GM23338 (cell line): ENCODE measurements at regions not wholly inside any gene's neighbourhood (a gene's known extent, or its start where the extent isn't known, plus 50 kb on each side); places are given as distances from the start of the nearest gene placed in this dataset.

Experiments used
- ATAC-seq: fragments of 200-7000 bp; cut with Tn5 transposase; 3 replicates; pipeline ENCODE4 v1.9.1; 2020
- DNase-seq: peaks from one replicate; pipeline ENCODE4 v3.0.0-alpha.2; 2015; ENCODE audit warnings: low spot score
- H2AFZ ChIP-seq: fragments of 200-600 bp; sonication (generic); 2 replicates; pipeline ENCODE4 v1.8.0; 2016; ENCODE audit warnings: antibody characterized with exemption, mild to moderate bottlenecking, moderate library complexity
- H3F3A ChIP-seq: fragments of 200-600 bp; sonication (generic); replicated peaks from 2 replicates; pipeline ENCODE4 v1.8.0; 2017; ENCODE audit warnings: antibody characterized with exemption, mixed run types, low read depth
- H3K27ac ChIP-seq: fragments of 200-600 bp; sonication (generic); 2 replicates; pipeline ENCODE4 v1.6.1; 2016; ENCODE audit warnings: low read depth
- H3K27me3 ChIP-seq: fragments of 200-600 bp; sonication (generic); 2 replicates; pipeline ENCODE4 v1.8.0; 2016; ENCODE audit warnings: mild to moderate bottlenecking, mixed run types, moderate library complexity; ENCODE audit not compliant: insufficient read depth
- H3K36me3 ChIP-seq: fragments of 200-600 bp; sonication (generic); 2 replicates; pipeline ENCODE4 v1.8.0; 2016; ENCODE audit warnings: mild to moderate bottlenecking; ENCODE audit not compliant: insufficient read depth
- H3K4me1 ChIP-seq: fragments of 200-600 bp; sonication (generic); 2 replicates; pipeline ENCODE4 v1.8.0; 2016; ENCODE audit warnings: mild to moderate bottlenecking, moderate library complexity; ENCODE audit not compliant: insufficient read depth
- H3K4me2 ChIP-seq: fragments of 200-600 bp; sonication (generic); 2 replicates; pipeline ENCODE4 v1.7.1; 2017; ENCODE audit warnings: mixed run types
- H3K4me3 ChIP-seq: fragments of 200-600 bp; sonication (generic); 2 replicates; pipeline ENCODE4 v1.6.1; 2016; ENCODE audit warnings: mixed run types
- H3K79me2 ChIP-seq: fragments of 200-600 bp; sonication (generic); replicated peaks from 2 replicates; pipeline ENCODE4 v1.8.0; 2017; ENCODE audit warnings: mild to moderate bottlenecking; ENCODE audit not compliant: insufficient read depth
- H3K9me2 ChIP-seq: fragments of 200-600 bp; sonication (generic); 2 replicates; pipeline ENCODE4 v1.8.0; 2017; ENCODE audit not compliant: insufficient read depth
- H4K20me1 ChIP-seq: fragments of 200-600 bp; sonication (generic); replicated peaks from 2 replicates; pipeline ENCODE4 v1.8.0; 2017; ENCODE audit warnings: mild to moderate bottlenecking; ENCODE audit not compliant: insufficient read depth
- H3K27ac Mint-ChIP-seq: 2 replicates; pipeline ENCODE4 v1.8.0; 2020; ENCODE audit warnings: inconsistent platforms, mild to moderate bottlenecking, moderate library complexity, mixed read lengths
- H3K27me3 Mint-ChIP-seq: 3 replicates; pipeline ENCODE4 v1.8.0; 2022; ENCODE audit warnings: low read depth, mild to moderate bottlenecking, moderate library complexity, mixed read lengths, inconsistent platforms; ENCODE audit not compliant: insufficient read depth, poor library complexity
- H3K36me3 Mint-ChIP-seq: 3 replicates; pipeline ENCODE4 v1.8.0; 2021; ENCODE audit warnings: low read depth, mild to moderate bottlenecking, inconsistent platforms, moderate library complexity, mixed read lengths
- H3K4me1 Mint-ChIP-seq: 3 replicates; pipeline ENCODE4 v1.8.0; 2020; ENCODE audit warnings: mild to moderate bottlenecking, inconsistent platforms, mixed read lengths
- H3K4me3 Mint-ChIP-seq: 3 replicates; pipeline ENCODE4 v1.8.0; 2021; ENCODE audit warnings: moderate library complexity, mild to moderate bottlenecking, inconsistent platforms, mixed read lengths
- H3K9me3 Mint-ChIP-seq: 3 replicates; pipeline ENCODE4 v1.8.0; 2020; ENCODE audit warnings: moderate library complexity, mild to moderate bottlenecking, inconsistent platforms, mixed read lengths
- CREB1 ChIP-seq: fragments of 250-450 bp; sonication (Bioruptor Pico); IDR thresholded peaks from 2 replicates; pipeline ENCODE4 v1.5.0; 2020; ENCODE audit warnings: low read depth, mild to moderate bottlenecking, moderate library complexity
- EZH2 ChIP-seq: fragments of 200-600 bp; sonication (generic); IDR thresholded peaks from one replicate; pipeline ENCODE4 v1.8.0; 2017; ENCODE audit warnings: antibody characterized with exemption, mild to moderate bottlenecking, low read depth; ENCODE audit not compliant: unreplicated experiment
- EZH2phosphoT487 ChIP-seq: fragments of 200-600 bp; sonication (generic); IDR thresholded peaks from one replicate; pipeline ENCODE4 v1.8.1; 2018; ENCODE audit warnings: antibody characterized with exemption; ENCODE audit not compliant: unreplicated experiment
- JUNB ChIP-seq: IDR thresholded peaks from one replicate; pipeline ENCODE4 v1.6.1; 2016; ENCODE audit warnings: antibody characterized with exemption; ENCODE audit not compliant: unreplicated experiment
- NANOG ChIP-seq: IDR thresholded peaks from 2 replicates; pipeline ENCODE4 v1.6.1; 2016; ENCODE audit warnings: antibody characterized with exemption, borderline replicate concordance
- POLR2AphosphoS5 ChIP-seq: IDR thresholded peaks from 2 replicates; pipeline ENCODE4 v1.6.1; 2016; ENCODE audit warnings: antibody characterized with exemption, low read depth
- STAT1 ChIP-seq: IDR thresholded peaks from one replicate; pipeline ENCODE4 v1.6.1; 2016; ENCODE audit warnings: antibody characterized with exemption; ENCODE audit not compliant: unreplicated experiment
- ZNF114 ChIP-seq: fragments of 250-450 bp; sonication (Bioruptor Pico); IDR thresholded peaks from 2 replicates; pipeline ENCODE4 v1.5.0; 2020; ENCODE audit warnings: mild to moderate bottlenecking, moderate library complexity
- ZNF331 ChIP-seq: fragments of 250-450 bp; sonication (Bioruptor Pico); IDR thresholded peaks from 2 replicates; pipeline ENCODE4 v1.5.0; 2020; ENCODE audit warnings: low read depth, mild to moderate bottlenecking, moderate library complexity
- TF ChIP-seq, protein P1 (sequence below): IDR thresholded peaks from one replicate; pipeline ENCODE4 v1.6.1; 2018; ENCODE audit warnings: antibody characterized with exemption; ENCODE audit not compliant: unreplicated experiment
- TF ChIP-seq, protein P2 (sequence below): IDR thresholded peaks from 2 replicates; pipeline ENCODE4 v1.6.1; 2016; ENCODE audit warnings: antibody characterized with exemption
- TF ChIP-seq, protein P3 (sequence below), 2 experiments: fragments of 200-600 bp in 1 of 2; sonication (generic) in 1 of 2; conservative IDR thresholded peaks; 2 replicates each; pipeline versions ENCODE4 v1.5.1 to v1.6.1; 2016 to 2017; ENCODE audit warnings: antibody characterized with exemption in 2 of 2, low read depth in 2 of 2, mild to moderate bottlenecking in 2 of 2, moderate library complexity in 1 of 2
- TF ChIP-seq, protein P4 (sequence below): fragments of 250-450 bp; sonication (Bioruptor Pico); IDR thresholded peaks from 2 replicates; pipeline ENCODE4 v1.5.0; 2020; ENCODE audit warnings: mild to moderate bottlenecking, moderate library complexity

DNA sequence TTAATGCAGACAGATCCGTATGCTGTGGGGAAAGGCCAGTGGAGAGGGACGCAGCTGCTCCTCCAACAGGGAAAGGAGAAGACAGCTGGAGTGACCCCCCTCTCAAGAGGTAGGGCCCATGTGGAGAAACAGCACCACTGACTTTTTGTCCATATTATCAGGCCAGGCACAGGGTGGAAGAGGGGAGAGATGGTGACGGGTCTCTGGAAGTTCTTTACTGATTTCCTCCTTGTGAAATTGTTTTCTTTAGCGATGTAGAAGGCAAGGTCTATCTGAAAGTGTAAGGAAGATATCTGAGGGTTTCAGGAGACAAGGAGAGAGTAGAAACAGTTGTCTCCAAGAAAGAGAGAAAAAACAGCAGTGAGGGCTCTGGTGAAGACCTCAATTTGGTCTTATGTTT is 338.8 kb downstream of the VPS13C start:
- Histone ChIP-seq H3K4me1 (peaks cover 8% of the 10 kb centered on the region; the same call in 1 of the 2 replicates), H2AFZ (no peak overlapping the region), H3K36me3 (no peaks in the 10 kb centered on the region), H3K27ac (no peak overlapping the region), H3K27me3 (peaks cover 19% of the 10 kb centered on the region), H3F3A (no peaks in the 10 kb centered on the region), H4K20me1 (no peaks in the 10 kb centered on the region), H3K79me2 (no peaks in the 10 kb centered on the region), H3K4me3 (no peak overlapping the region), H3K4me2 (no peak overlapping the region), H3K9me2 (no peaks in the 10 kb centered on the region)
- Mint-ChIP-seq H3K27me3 (peaks cover 3% of the 10 kb centered on the region), H3K27ac (no peak overlapping the region), H3K4me1 (peaks cover 13% of the 10 kb centered on the region), H3K9me3 (no peaks in the 10 kb centered on the region), H3K4me3 (no peak overlapping the region), H3K36me3 (no peaks in the 10 kb centered on the region)
- no peak for DNase-seq
- no peak for ATAC-seq
- TF ChIP-seq, protein P1, sequence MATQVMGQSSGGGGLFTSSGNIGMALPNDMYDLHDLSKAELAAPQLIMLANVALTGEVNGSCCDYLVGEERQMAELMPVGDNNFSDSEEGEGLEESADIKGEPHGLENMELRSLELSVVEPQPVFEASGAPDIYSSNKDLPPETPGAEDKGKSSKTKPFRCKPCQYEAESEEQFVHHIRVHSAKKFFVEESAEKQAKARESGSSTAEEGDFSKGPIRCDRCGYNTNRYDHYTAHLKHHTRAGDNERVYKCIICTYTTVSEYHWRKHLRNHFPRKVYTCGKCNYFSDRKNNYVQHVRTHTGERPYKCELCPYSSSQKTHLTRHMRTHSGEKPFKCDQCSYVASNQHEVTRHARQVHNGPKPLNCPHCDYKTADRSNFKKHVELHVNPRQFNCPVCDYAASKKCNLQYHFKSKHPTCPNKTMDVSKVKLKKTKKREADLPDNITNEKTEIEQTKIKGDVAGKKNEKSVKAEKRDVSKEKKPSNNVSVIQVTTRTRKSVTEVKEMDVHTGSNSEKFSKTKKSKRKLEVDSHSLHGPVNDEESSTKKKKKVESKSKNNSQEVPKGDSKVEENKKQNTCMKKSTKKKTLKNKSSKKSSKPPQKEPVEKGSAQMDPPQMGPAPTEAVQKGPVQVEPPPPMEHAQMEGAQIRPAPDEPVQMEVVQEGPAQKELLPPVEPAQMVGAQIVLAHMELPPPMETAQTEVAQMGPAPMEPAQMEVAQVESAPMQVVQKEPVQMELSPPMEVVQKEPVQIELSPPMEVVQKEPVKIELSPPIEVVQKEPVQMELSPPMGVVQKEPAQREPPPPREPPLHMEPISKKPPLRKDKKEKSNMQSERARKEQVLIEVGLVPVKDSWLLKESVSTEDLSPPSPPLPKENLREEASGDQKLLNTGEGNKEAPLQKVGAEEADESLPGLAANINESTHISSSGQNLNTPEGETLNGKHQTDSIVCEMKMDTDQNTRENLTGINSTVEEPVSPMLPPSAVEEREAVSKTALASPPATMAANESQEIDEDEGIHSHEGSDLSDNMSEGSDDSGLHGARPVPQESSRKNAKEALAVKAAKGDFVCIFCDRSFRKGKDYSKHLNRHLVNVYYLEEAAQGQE = no peak
- TF ChIP-seq CREB1 (no peak), STAT1 (no peak), EZH2phosphoT487 (no peak), EZH2 (no peak), POLR2AphosphoS5 (no peak), ZNF114 (no peak), ZNF331 (CRISPR knock-in tag) (no peak), NANOG (no peak), JUNB (no peak)
- TF ChIP-seq, protein P2, sequence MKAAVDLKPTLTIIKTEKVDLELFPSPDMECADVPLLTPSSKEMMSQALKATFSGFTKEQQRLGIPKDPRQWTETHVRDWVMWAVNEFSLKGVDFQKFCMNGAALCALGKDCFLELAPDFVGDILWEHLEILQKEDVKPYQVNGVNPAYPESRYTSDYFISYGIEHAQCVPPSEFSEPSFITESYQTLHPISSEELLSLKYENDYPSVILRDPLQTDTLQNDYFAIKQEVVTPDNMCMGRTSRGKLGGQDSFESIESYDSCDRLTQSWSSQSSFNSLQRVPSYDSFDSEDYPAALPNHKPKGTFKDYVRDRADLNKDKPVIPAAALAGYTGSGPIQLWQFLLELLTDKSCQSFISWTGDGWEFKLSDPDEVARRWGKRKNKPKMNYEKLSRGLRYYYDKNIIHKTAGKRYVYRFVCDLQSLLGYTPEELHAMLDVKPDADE = no peak
- TF ChIP-seq, protein P3, sequence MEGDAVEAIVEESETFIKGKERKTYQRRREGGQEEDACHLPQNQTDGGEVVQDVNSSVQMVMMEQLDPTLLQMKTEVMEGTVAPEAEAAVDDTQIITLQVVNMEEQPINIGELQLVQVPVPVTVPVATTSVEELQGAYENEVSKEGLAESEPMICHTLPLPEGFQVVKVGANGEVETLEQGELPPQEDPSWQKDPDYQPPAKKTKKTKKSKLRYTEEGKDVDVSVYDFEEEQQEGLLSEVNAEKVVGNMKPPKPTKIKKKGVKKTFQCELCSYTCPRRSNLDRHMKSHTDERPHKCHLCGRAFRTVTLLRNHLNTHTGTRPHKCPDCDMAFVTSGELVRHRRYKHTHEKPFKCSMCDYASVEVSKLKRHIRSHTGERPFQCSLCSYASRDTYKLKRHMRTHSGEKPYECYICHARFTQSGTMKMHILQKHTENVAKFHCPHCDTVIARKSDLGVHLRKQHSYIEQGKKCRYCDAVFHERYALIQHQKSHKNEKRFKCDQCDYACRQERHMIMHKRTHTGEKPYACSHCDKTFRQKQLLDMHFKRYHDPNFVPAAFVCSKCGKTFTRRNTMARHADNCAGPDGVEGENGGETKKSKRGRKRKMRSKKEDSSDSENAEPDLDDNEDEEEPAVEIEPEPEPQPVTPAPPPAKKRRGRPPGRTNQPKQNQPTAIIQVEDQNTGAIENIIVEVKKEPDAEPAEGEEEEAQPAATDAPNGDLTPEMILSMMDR (conservative IDR thresholded peaks at IDR 0.05; ENCODE audit: low read depth in 2 of 2) = no peak
- TF ChIP-seq, protein P4, sequence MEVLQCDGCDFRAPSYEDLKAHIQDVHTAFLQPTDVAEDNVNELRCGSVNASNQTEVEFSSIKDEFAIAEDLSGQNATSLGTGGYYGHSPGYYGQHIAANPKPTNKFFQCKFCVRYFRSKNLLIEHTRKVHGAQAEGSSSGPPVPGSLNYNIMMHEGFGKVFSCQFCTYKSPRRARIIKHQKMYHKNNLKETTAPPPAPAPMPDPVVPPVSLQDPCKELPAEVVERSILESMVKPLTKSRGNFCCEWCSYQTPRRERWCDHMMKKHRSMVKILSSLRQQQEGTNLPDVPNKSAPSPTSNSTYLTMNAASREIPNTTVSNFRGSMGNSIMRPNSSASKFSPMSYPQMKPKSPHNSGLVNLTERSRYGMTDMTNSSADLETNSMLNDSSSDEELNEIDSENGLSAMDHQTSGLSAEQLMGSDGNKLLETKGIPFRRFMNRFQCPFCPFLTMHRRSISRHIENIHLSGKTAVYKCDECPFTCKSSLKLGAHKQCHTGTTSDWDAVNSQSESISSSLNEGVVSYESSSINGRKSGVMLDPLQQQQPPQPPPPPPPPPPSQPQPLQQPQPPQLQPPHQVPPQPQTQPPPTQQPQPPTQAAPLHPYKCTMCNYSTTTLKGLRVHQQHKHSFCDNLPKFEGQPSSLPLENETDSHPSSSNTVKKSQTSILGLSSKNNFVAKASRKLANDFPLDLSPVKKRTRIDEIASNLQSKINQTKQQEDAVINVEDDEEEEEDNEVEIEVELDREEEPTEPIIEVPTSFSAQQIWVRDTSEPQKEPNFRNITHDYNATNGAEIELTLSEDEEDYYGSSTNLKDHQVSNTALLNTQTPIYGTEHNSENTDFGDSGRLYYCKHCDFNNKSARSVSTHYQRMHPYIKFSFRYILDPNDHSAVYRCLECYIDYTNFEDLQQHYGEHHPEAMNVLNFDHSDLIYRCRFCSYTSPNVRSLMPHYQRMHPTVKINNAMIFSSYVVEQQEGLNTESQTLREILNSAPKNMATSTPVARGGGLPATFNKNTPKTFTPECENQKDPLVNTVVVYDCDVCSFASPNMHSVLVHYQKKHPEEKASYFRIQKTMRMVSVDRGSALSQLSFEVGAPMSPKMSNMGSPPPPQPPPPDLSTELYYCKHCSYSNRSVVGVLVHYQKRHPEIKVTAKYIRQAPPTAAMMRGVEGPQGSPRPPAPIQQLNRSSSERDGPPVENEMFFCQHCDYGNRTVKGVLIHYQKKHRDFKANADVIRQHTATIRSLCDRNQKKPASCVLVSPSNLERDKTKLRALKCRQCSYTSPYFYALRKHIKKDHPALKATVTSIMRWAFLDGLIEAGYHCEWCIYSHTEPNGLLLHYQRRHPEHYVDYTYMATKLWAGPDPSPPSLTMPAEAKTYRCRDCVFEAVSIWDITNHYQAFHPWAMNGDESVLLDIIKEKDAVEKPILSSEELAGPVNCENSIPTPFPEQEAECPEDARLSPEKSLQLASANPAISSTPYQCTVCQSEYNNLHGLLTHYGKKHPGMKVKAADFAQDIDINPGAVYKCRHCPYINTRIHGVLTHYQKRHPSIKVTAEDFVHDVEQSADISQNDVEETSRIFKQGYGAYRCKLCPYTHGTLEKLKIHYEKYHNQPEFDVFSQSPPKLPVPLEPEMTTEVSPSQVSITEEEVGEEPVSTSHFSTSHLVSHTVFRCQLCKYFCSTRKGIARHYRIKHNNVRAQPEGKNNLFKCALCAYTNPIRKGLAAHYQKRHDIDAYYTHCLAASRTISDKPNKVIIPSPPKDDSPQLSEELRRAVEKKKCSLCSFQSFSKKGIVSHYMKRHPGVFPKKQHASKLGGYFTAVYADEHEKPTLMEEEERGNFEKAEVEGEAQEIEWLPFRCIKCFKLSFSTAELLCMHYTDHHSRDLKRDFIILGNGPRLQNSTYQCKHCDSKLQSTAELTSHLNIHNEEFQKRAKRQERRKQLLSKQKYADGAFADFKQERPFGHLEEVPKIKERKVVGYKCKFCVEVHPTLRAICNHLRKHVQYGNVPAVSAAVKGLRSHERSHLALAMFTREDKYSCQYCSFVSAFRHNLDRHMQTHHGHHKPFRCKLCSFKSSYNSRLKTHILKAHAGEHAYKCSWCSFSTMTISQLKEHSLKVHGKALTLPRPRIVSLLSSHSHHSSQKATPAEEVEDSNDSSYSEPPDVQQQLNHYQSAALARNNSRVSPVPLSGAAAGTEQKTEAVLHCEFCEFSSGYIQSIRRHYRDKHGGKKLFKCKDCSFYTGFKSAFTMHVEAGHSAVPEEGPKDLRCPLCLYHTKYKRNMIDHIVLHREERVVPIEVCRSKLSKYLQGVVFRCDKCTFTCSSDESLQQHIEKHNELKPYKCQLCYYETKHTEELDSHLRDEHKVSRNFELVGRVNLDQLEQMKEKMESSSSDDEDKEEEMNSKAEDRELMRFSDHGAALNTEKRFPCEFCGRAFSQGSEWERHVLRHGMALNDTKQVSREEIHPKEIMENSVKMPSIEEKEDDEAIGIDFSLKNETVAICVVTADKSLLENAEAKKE (CRISPR knock-in tag) = no peak
